ENCODE measurements at regions not wholly inside any gene's neighbourhood (a gene's known extent, or its start where the extent isn't known, plus 50 kb on each side); places are given as distances from the start of the nearest gene placed in this dataset.

GRCh38 chr2:207316484-207316883, 150.7 kb upstream of the KLF7 start:
- Histone ChIP-seq H3K4me3 (ENCODE audit: insufficient read depth, low read length) (no peak overlapping the region), H3K36me3 (ENCODE audit: insufficient read depth, low read length) (no peaks in the 10 kb centered on the region), H3K9me3 (ENCODE audit: low read depth, low read length) (no peaks in the 10 kb centered on the region), H3K27me3 (ENCODE audit: insufficient read depth, low read length) (no peaks in the 10 kb centered on the region), H4K20me1 (ENCODE audit: insufficient read depth, low read length) (no peaks in the 10 kb centered on the region), H3K4me1 (ENCODE audit: insufficient read depth, low read length) (peaks cover 15% of the 10 kb centered on the region), H3K79me2 (ENCODE audit: insufficient read depth, low read length) (no peaks in the 10 kb centered on the region), H2AFZ (ENCODE audit: low read length) (no peak overlapping the region), H3K4me2 (ENCODE audit: insufficient read depth, low read length) (no peak overlapping the region), H3K27ac (ENCODE audit: low read depth, low read length) (no peak overlapping the region)
- TF ChIP-seq, protein P1, sequence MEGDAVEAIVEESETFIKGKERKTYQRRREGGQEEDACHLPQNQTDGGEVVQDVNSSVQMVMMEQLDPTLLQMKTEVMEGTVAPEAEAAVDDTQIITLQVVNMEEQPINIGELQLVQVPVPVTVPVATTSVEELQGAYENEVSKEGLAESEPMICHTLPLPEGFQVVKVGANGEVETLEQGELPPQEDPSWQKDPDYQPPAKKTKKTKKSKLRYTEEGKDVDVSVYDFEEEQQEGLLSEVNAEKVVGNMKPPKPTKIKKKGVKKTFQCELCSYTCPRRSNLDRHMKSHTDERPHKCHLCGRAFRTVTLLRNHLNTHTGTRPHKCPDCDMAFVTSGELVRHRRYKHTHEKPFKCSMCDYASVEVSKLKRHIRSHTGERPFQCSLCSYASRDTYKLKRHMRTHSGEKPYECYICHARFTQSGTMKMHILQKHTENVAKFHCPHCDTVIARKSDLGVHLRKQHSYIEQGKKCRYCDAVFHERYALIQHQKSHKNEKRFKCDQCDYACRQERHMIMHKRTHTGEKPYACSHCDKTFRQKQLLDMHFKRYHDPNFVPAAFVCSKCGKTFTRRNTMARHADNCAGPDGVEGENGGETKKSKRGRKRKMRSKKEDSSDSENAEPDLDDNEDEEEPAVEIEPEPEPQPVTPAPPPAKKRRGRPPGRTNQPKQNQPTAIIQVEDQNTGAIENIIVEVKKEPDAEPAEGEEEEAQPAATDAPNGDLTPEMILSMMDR (IDR thresholded peaks at IDR 0.05; ENCODE audit: extremely low read depth, low read depth, low read length): no peak
- no peak for DNase-seq (ENCODE audit: insufficient read length, low spot score, missing footprints)

DNA sequence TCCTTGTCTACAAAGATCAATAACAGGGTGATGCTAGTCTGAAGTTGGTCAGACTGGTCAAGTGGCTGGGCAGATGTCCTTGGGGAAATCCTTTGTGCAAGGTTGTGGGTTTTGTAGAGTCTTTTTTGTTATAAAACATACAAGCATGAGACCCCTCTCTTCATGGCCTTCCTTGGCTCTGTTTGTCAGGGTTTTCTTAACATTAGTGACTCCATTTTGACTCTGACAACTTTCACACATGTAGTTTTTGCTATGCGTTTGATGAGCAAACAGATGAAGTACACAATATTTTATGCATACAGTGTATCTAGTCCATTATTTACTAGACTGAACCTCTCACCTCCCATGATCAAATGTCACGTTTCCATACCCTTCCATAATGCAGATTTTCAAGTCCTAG, 151.2 kb upstream of the KLF7 start:
- Histone ChIP-seq H3K27ac (ENCODE audit: low read depth, low read length) (no peak overlapping the region), H3K9me3 (ENCODE audit: low read depth, low read length) (no peaks in the 10 kb centered on the region), H3K4me1 (ENCODE audit: insufficient read depth, low read length) (peaks cover 11% of the 10 kb centered on the region), H3K79me2 (ENCODE audit: insufficient read depth, low read length) (no peaks in the 10 kb centered on the region), H3K27me3 (ENCODE audit: insufficient read depth, low read length) (no peaks in the 10 kb centered on the region), H3K4me3 (ENCODE audit: insufficient read depth, low read length) (no peak overlapping the region), H2AFZ (ENCODE audit: low read length) (no peak overlapping the region), H3K36me3 (ENCODE audit: insufficient read depth, low read length) (no peaks in the 10 kb centered on the region), H3K4me2 (ENCODE audit: insufficient read depth, low read length) (no peak overlapping the region), H4K20me1 (ENCODE audit: insufficient read depth, low read length) (no peaks in the 10 kb centered on the region)
- DNase-seq (ENCODE audit: insufficient read length, low spot score, missing footprints): no peak
- TF ChIP-seq, protein P1 (IDR thresholded peaks at IDR 0.05; ENCODE audit: extremely low read depth, low read depth, low read length): no peak

DNA sequence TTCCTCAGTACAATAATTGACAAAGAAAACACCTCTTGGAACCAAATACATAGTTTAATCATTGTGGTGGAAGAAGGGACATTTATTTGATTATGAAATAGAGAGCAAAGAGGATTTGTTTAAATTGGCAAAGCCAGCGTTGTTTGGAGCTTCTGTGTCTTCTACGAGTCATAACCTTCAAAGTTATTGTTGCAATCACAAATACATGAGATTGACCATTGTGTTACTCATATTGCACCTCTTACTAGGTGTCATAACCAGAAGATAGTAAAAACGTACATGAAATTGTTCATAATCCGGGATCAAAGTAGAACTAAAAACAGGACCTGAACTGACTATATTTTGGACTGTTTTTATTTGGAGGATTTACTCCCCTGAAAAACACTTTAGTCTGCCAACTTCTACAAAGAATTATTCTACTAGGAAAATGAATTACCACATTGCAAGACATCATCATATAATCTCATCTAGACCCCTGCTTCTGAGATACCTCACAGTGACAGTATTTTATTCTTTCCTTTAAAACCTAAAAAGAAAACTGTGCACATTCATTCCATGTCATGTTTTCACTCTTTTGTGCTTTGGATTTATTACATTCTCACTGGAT, 151.7 kb upstream of the KLF7 start:
- Histone ChIP-seq H3K79me2 (ENCODE audit: insufficient read depth, low read length) (no peaks in the 10 kb centered on the region), H3K9me3 (ENCODE audit: low read depth, low read length) (no peaks in the 10 kb centered on the region), H3K36me3 (ENCODE audit: insufficient read depth, low read length) (no peaks in the 10 kb centered on the region), H3K27me3 (ENCODE audit: insufficient read depth, low read length) (no peaks in the 10 kb centered on the region), H2AFZ (ENCODE audit: low read length) (no peak overlapping the region), H3K4me2 (ENCODE audit: insufficient read depth, low read length) (peak overlapping the region; percentile 11), H4K20me1 (ENCODE audit: insufficient read depth, low read length) (no peaks in the 10 kb centered on the region), H3K27ac (ENCODE audit: low read depth, low read length) (no peak overlapping the region), H3K4me3 (ENCODE audit: insufficient read depth, low read length) (no peak overlapping the region), H3K4me1 (ENCODE audit: insufficient read depth, low read length) (peaks cover 10% of the 10 kb centered on the region)
- DNase-seq (ENCODE audit: insufficient read length, low spot score, missing footprints): no peak
- TF ChIP-seq, protein P1 (IDR thresholded peaks at IDR 0.05; ENCODE audit: extremely low read depth, low read depth, low read length): no peak

DNA sequence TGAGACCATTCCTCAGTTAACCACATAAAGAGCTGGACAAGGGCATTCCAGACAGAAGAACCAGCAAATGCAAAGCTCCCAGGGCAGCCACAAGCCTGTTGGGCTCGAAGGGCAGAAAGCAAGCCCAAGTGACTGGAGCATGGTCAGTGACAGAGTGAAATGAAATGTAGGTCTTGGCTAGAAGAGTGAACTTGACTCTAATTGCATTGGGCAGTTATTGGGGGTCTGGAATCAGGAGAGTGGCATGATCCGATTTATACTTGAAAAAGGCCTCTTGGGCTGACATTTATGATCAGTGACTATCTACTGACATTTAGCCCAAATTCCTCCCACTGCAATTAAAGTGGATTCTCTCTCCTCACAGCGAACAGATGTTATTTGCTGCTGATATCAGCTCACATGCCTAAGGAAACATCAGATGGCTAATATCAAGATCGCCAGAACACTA, 152.5 kb upstream of the KLF7 start:
- no peaks in the 10 kb centered on the region for H3K27me3 ChIP-seq (ENCODE audit: insufficient read depth, low read length)

More for the DNA sequence above, 152.5 kb upstream of the KLF7 start:
- DNase-seq (ENCODE audit: insufficient read length, low spot score, missing footprints): no peak
- Histone ChIP-seq H3K4me1 (ENCODE audit: insufficient read depth, low read length) (peaks cover 10% of the 10 kb centered on the region), H2AFZ (ENCODE audit: low read length) (no peak overlapping the region), H3K4me3 (ENCODE audit: insufficient read depth, low read length) (no peak overlapping the region), H3K9me3 (ENCODE audit: low read depth, low read length) (no peaks in the 10 kb centered on the region), H4K20me1 (ENCODE audit: insufficient read depth, low read length) (no peaks in the 10 kb centered on the region), H3K36me3 (ENCODE audit: insufficient read depth, low read length) (no peaks in the 10 kb centered on the region), H3K79me2 (ENCODE audit: insufficient read depth, low read length) (no peaks in the 10 kb centered on the region), H3K27ac (ENCODE audit: low read depth, low read length) (no peak overlapping the region), H3K4me2 (ENCODE audit: insufficient read depth, low read length) (no peak overlapping the region)
- TF ChIP-seq, protein P1 (IDR thresholded peaks at IDR 0.05; ENCODE audit: extremely low read depth, low read depth, low read length): no peak

Measured in osteoblast (primary cell).